ENCODE measurements at regions not wholly inside any gene's neighbourhood (a gene's known extent, or its start where the extent isn't known, plus 50 kb on each side); places are given as distances from the start of the nearest gene placed in this dataset.
"Not testable (repeated sequence)": the region's sequence is repeated elsewhere in the genome, so short reads cannot be mapped to it uniquely, and the experiment has no call there.

DNA sequence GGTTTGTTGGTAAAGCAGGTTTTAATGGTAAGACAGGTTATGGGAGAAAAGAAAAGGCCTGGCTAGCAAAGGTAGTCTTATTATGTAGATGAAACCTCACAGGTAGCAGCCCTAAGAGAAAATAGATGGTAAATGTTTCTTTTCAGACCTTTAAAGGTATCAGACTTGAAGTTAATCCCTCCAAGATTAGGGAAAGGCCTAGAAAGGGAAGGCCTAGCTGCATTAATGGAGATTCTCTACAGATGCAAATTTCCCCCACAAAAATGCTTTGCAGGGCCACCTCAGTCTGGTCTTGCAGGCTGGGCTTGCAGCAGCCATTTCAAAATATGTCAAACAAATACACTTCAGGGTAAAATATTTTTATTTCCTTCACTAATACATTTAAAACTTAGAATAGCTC is 1410.6 kb downstream of the RPA4 start:
- TF ChIP-seq, protein P1, sequence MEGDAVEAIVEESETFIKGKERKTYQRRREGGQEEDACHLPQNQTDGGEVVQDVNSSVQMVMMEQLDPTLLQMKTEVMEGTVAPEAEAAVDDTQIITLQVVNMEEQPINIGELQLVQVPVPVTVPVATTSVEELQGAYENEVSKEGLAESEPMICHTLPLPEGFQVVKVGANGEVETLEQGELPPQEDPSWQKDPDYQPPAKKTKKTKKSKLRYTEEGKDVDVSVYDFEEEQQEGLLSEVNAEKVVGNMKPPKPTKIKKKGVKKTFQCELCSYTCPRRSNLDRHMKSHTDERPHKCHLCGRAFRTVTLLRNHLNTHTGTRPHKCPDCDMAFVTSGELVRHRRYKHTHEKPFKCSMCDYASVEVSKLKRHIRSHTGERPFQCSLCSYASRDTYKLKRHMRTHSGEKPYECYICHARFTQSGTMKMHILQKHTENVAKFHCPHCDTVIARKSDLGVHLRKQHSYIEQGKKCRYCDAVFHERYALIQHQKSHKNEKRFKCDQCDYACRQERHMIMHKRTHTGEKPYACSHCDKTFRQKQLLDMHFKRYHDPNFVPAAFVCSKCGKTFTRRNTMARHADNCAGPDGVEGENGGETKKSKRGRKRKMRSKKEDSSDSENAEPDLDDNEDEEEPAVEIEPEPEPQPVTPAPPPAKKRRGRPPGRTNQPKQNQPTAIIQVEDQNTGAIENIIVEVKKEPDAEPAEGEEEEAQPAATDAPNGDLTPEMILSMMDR (IDR thresholded peaks at IDR 0.05; ENCODE audit: partially characterized antibody, unreplicated experiment): no peak
- no peaks in the 10 kb centered on the region for H3K36me3 Mint-ChIP-seq (ENCODE audit: unreplicated experiment)
- H3K4me3 Mint-ChIP-seq (ENCODE audit: unreplicated experiment): no peak overlapping the region
- H3K4me1 Mint-ChIP-seq (ENCODE audit: low read depth, unreplicated experiment): no peaks in the 10 kb centered on the region
- no peak overlapping the region for H3K27ac Mint-ChIP-seq (ENCODE audit: unreplicated experiment)
- no peaks in the 10 kb centered on the region for H3K9me3 Mint-ChIP-seq (ENCODE audit: unreplicated experiment)
- DNase-seq: no peak
- H3K27me3 Mint-ChIP-seq (ENCODE audit: unreplicated experiment): peaks cover 2% of the 10 kb centered on the region

DNA sequence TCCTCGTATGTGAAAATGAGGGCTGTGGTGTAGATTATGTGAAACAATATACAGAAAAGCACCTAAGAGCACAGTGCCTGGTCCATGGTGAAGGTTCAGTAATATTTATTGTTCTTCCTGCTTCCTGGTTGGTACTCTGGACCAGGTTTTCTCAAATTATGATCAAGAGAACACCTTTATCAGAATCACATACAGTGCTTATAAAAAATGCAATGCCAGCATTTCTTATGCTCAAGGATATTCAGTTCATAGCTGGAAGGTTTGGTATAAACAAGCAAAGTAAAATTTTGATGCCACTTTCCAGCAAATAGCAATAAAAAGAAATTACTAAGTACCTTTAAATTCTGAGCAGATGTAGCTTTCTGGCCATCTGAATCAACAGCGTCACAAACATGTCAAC is 1412.4 kb downstream of the RPA4 start:
- Mint-ChIP-seq H3K27ac (ENCODE audit: unreplicated experiment) (no peak overlapping the region), H3K4me1 (ENCODE audit: low read depth, unreplicated experiment) (no peaks in the 10 kb centered on the region), H3K27me3 (ENCODE audit: unreplicated experiment) (peaks cover 2% of the 10 kb centered on the region), H3K4me3 (ENCODE audit: unreplicated experiment) (no peak overlapping the region), H3K36me3 (ENCODE audit: unreplicated experiment) (no peaks in the 10 kb centered on the region), H3K9me3 (ENCODE audit: unreplicated experiment) (no peaks in the 10 kb centered on the region)
- TF ChIP-seq, protein P1 (IDR thresholded peaks at IDR 0.05; ENCODE audit: partially characterized antibody, unreplicated experiment): no peak
- no peak for DNase-seq

DNA sequence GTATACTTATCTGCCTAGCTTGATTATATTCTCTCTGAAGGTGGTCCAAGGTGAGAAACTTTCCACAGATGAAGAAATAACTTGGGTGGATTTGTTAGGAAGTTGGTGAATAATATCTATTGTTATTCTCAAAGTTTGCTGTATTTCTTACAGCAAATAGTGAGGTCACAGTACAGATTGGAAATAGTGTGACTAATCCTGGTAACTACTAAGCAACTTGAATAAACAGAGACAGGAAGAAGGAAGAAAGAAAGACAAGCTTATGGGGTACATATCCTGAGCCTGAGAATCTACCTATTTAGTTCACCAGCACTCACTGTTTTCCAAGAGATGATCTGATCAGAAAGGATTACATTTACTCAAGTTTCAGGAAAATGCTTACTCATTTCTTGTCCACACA is 1416.1 kb downstream of the RPA4 start:
- H3K27ac Mint-ChIP-seq (ENCODE audit: unreplicated experiment): no peak overlapping the region
- H3K4me3 Mint-ChIP-seq (ENCODE audit: unreplicated experiment): no peak overlapping the region
- no peaks in the 10 kb centered on the region for H3K4me1 Mint-ChIP-seq (ENCODE audit: low read depth, unreplicated experiment)
- peaks cover 2% of the 10 kb centered on the region for H3K27me3 Mint-ChIP-seq (ENCODE audit: unreplicated experiment)
- H3K9me3 Mint-ChIP-seq (ENCODE audit: unreplicated experiment): no peaks in the 10 kb centered on the region
- TF ChIP-seq, protein P1 (IDR thresholded peaks at IDR 0.05; ENCODE audit: partially characterized antibody, unreplicated experiment): no peak
- no peak for DNase-seq
- H3K36me3 Mint-ChIP-seq (ENCODE audit: unreplicated experiment): no peaks in the 10 kb centered on the region

DNA sequence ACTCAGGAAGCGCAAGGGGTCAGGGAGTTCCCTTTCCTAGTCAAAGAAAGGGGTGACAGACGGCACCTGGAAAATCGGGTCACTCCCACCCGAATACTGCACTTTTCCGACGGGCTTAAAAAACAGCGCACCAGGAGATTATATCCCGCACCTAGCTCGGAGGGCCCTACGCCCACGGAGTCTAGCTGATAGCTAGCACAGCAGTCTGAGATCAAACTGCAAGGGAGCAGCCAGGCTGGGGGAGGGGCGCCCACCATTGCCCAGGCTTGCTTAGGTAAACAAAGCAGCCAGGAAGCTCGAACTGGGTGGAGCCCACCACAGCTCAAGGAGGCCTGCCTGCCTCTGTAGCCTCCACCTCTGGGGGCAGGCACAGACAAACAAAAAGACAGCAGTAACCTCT is 1416.8 kb downstream of the RPA4 start:
- H3K27me3 Mint-ChIP-seq (ENCODE audit: unreplicated experiment); H3K27ac Mint-ChIP-seq (ENCODE audit: unreplicated experiment); H3K4me1 Mint-ChIP-seq (ENCODE audit: low read depth, unreplicated experiment); H3K9me3 Mint-ChIP-seq (ENCODE audit: unreplicated experiment); H3K4me3 Mint-ChIP-seq (ENCODE audit: unreplicated experiment); H3K36me3 Mint-ChIP-seq (ENCODE audit: unreplicated experiment); DNase-seq: not testable (repeated sequence)

DNA sequence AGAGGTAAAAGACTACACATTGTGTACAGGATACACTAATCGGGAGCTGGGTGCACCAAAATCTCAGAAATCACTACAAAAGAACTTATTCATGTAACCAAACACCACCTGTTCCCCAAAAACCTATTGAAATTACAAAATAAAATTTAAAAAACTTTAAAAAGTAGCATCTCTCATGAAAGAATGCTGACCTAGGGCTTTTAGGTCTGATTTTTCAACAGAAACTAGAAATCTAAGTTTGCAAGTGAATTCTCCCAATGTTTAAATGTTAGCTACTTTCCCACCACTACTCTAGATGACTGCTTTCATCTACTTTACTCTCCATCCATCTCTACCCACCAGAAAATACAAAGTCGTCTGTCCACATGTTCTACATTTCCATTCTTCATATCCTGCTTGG is 1447.7 kb downstream of the RPA4 start:
- Mint-ChIP-seq H3K27me3 (ENCODE audit: unreplicated experiment) (no peaks in the 10 kb centered on the region), H3K36me3 (ENCODE audit: unreplicated experiment) (no peaks in the 10 kb centered on the region), H3K4me3 (ENCODE audit: unreplicated experiment) (no peak overlapping the region), H3K4me1 (ENCODE audit: low read depth, unreplicated experiment) (no peaks in the 10 kb centered on the region), H3K9me3 (ENCODE audit: unreplicated experiment) (peaks cover 2% of the 10 kb centered on the region), H3K27ac (ENCODE audit: unreplicated experiment) (no peak overlapping the region)
- no peak for DNase-seq
- TF ChIP-seq, protein P1 (IDR thresholded peaks at IDR 0.05; ENCODE audit: partially characterized antibody, unreplicated experiment): no peak

DNA sequence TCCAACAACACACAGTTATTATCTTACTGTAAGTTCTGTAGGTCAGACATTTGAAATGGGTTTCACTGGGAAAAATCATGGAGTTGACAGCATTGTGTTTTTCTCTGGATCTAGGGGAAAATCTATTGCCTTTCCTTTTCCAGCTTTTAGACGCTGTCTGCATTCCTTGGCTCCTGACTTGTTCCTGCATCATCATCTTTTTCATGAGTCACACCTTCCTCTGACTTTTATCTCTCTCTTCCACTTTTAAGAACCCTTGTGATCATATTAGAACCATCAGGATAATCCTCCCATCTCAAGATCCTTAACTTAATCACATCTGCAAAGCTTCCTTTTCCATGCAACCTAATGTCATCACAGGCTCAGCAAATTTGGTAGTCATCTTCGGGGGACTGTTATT is 1454.8 kb downstream of the RPA4 start:
- no peak for DNase-seq
- no peaks in the 10 kb centered on the region for H3K4me1 Mint-ChIP-seq (ENCODE audit: low read depth, unreplicated experiment)
- H3K9me3 Mint-ChIP-seq (ENCODE audit: unreplicated experiment): no peaks in the 10 kb centered on the region
- no peak overlapping the region for H3K4me3 Mint-ChIP-seq (ENCODE audit: unreplicated experiment)
- H3K36me3 Mint-ChIP-seq (ENCODE audit: unreplicated experiment): peaks cover 12% of the 10 kb centered on the region
- TF ChIP-seq, protein P1 (IDR thresholded peaks at IDR 0.05; ENCODE audit: partially characterized antibody, unreplicated experiment): no peak
- H3K27me3 Mint-ChIP-seq (ENCODE audit: unreplicated experiment): no peaks in the 10 kb centered on the region
- no peak overlapping the region for H3K27ac Mint-ChIP-seq (ENCODE audit: unreplicated experiment)

Measured in glutamatergic neuron (in vitro differentiated cells).